Thymus (tissue), 11 donors: ENCODE measurements at regions not wholly inside any gene's neighbourhood (a gene's known extent, or its start where the extent isn't known, plus 50 kb on each side); places are given as distances from the start of the nearest gene placed in this dataset.
A peak's percentile ranks its signal among the peaks of the same experiment; 100 is the strongest.

Experiments
- DNase-seq, 9 donors: peaks; one replicate each; pipeline ENCODE4 v3.0.0-alpha.2; 2013; ENCODE audit warnings: low spot score in 9 of 9, low read depth in 6 of 9, missing footprints in 1 of 9
- H3K27ac ChIP-seq, 2 donors: one replicate each; pipeline ENCODE4 v1.5.1; 2013; ENCODE audit warnings: control low read depth in 1 of 2, low read depth in 1 of 2, low read length in 1 of 2, mild to moderate bottlenecking in 1 of 2, moderate library complexity in 1 of 2
- H3K27me3 ChIP-seq, 2 donors: one replicate each; pipeline ENCODE4 v1.5.1; 2013; ENCODE audit warnings: low read length in 1 of 2; ENCODE audit not compliant: control insufficient read depth in 2 of 2, insufficient read depth in 1 of 2
- H3K36me3 ChIP-seq, 2 donors: one replicate each; pipeline ENCODE4 v1.5.1; 2013; ENCODE audit warnings: low read length in 1 of 2, mild to moderate bottlenecking in 1 of 2, moderate library complexity in 1 of 2; ENCODE audit not compliant: control insufficient read depth in 2 of 2, insufficient read depth in 2 of 2
- H3K4me1 ChIP-seq, 2 donors: one replicate each; pipeline ENCODE4 v1.5.1; 2013; ENCODE audit warnings: low read length in 2 of 2; ENCODE audit not compliant: control insufficient read depth in 2 of 2, insufficient read depth in 2 of 2
- H3K4me3 ChIP-seq, 2 donors: one replicate each; pipeline ENCODE4 v1.5.1; 2013; ENCODE audit warnings: low read length in 2 of 2, control low read depth in 1 of 2, mild to moderate bottlenecking in 1 of 2
- H3K9me3 ChIP-seq, 2 donors: one replicate each; pipeline ENCODE4 v1.5.1; 2013; ENCODE audit warnings: low read length in 1 of 2, mild to moderate bottlenecking in 1 of 2; ENCODE audit not compliant: control insufficient read depth in 2 of 2, insufficient read depth in 1 of 2
- WGBS: extraction: QIAGEN DNeasy Blood & Tissue Kit; methylation state at CpG from one replicate; pipeline ENCODE4 v1.1.7; 2013; 5-methylcytosine and 5-hydroxymethylcytosine counted together
- donor health status: healthy.

GRCh38 chr10:78547397-78547796 lies 513.7 kb downstream of the RPS24 start:
- H3K4me3 ChIP-seq: no peak overlapping the region
- H3K4me1 ChIP-seq: peaks cover 0 to 33% of the 10 kb centered on the region in 2 donors
- H3K27ac ChIP-seq: no peak overlapping the region
- H3K27me3 ChIP-seq: no peaks in the 10 kb centered on the region
- WGBS: 90% methylated on average over 6 of the region's 6 CpGs
- no peaks in the 10 kb centered on the region for H3K36me3 ChIP-seq
- peak in 2 of 9 donors; percentile 13 to 39 for DNase-seq
- H3K9me3 ChIP-seq: no peaks in the 10 kb centered on the region

- Histone ChIP-seq H3K36me3 (no peaks in the 10 kb centered on the region), H3K4me3 (no peak overlapping the region), H3K4me1 (peaks cover 0 to 38% of the 10 kb centered on the region in 2 donors), H3K27ac (no peak overlapping the region), H3K9me3 (no peaks in the 10 kb centered on the region), H3K27me3 (no peaks in the 10 kb centered on the region)
- DNase-seq: no peak
These were observed 514.2 kb downstream of the RPS24 start for GRCh38 chr10:78547905-78548304.

- Histone ChIP-seq H3K4me1 (peaks cover 0 to 40% of the 10 kb centered on the region in 2 donors), H3K27me3 (no peaks in the 10 kb centered on the region), H3K4me3 (no peak overlapping the region), H3K27ac (no peak overlapping the region), H3K36me3 (no peaks in the 10 kb centered on the region), H3K9me3 (no peaks in the 10 kb centered on the region)
- no peak for DNase-seq
- WGBS: 91% methylated on average over 3 of the region's 3 CpGs
These were observed 514.7 kb downstream of the RPS24 start for GRCh38 chr10:78548369-78548768.

GRCh38 chr10:78549140-78549935 lies 515.7 kb downstream of the RPS24 start:
- Histone ChIP-seq H3K4me1 (peaks cover 0 to 33% of the 10 kb centered on the region in 2 donors), H3K4me3 (no peak overlapping the region), H3K27me3 (no peaks in the 10 kb centered on the region), H3K9me3 (no peaks in the 10 kb centered on the region), H3K36me3 (no peaks in the 10 kb centered on the region), H3K27ac (peak overlapping the region in 1 of 2 donors; percentile 60)
- DNase-seq: peak in 1 of 9 donors; percentile 24
- WGBS: 87% methylated on average over 9 of the region's 9 CpGs

- Histone ChIP-seq H3K27me3 (no peaks in the 10 kb centered on the region), H3K27ac (peak overlapping the region in 1 of 2 donors; percentile 61)
These were observed 516.4 kb downstream of the RPS24 start for GRCh38 chr10:78550090-78550489.

GRCh38 chr10:78550716-78551115 lies 517.1 kb downstream of the RPS24 start:
- Histone ChIP-seq H3K27me3 (no peaks in the 10 kb centered on the region), H3K9me3 (no peaks in the 10 kb centered on the region), H3K36me3 (no peaks in the 10 kb centered on the region), H3K4me3 (no peak overlapping the region), H3K27ac (peak overlapping the region in 1 of 2 donors; percentile 19), H3K4me1 (peaks cover 0 to 33% of the 10 kb centered on the region in 2 donors)
- DNase-seq: no peak
- 97% methylated on average over 4 of the region's 4 CpGs for whole genome bisulfite sequencing

More at GRCh38 chr10:78550090-78550489, 516.4 kb downstream of the RPS24 start:
- Histone ChIP-seq H3K9me3 (no peaks in the 10 kb centered on the region), H3K36me3 (no peaks in the 10 kb centered on the region), H3K4me3 (no peak overlapping the region), H3K4me1 (peaks cover 0 to 33% of the 10 kb centered on the region in 2 donors)
- 94% methylated on average over 4 of the region's 4 CpGs for WGBS
- DNase-seq: no peak

GRCh38 chr10:78551184-78552005 lies 517.4 kb upstream of the ZMIZ1 start:
- Histone ChIP-seq H3K27ac (no peak overlapping the region), H3K9me3 (no peaks in the 10 kb centered on the region), H3K27me3 (no peaks in the 10 kb centered on the region), H3K4me1 (peaks cover 0 to 33% of the 10 kb centered on the region in 2 donors), H3K4me3 (no peak overlapping the region), H3K36me3 (no peaks in the 10 kb centered on the region)
- 43% methylated on average over 10 of the region's 10 CpGs for WGBS
- DNase-seq: peak in 3 of 9 donors; percentile 5 to 40 (median 13)

- Histone ChIP-seq H3K4me3 (no peak overlapping the region), H3K9me3 (no peaks in the 10 kb centered on the region), H3K4me1 (peaks cover 0 to 33% of the 10 kb centered on the region in 2 donors), H3K27ac (peak overlapping the region; percentile 2 to 8), H3K27me3 (no peaks in the 10 kb centered on the region), H3K36me3 (no peaks in the 10 kb centered on the region)
- WGBS: 78% methylated on average over 7 of the region's 7 CpGs
- no peak for DNase-seq
These were observed 516.4 kb upstream of the ZMIZ1 start for GRCh38 chr10:78552261-78552811.

- no peak for DNase-seq
- 82% methylated on average over 3 of the region's 3 CpGs for WGBS
These were observed 515.0 kb upstream of the ZMIZ1 start for GRCh38 chr10:78553792-78554191.

More at GRCh38 chr10:78553792-78554191, 515.0 kb upstream of the ZMIZ1 start:
- Histone ChIP-seq H3K4me3 (no peak overlapping the region), H3K27me3 (no peaks in the 10 kb centered on the region), H3K9me3 (no peaks in the 10 kb centered on the region), H3K27ac (no peak overlapping the region), H3K36me3 (no peaks in the 10 kb centered on the region), H3K4me1 (peaks cover 0 to 27% of the 10 kb centered on the region in 2 donors)
